Tibial nerve (tissue), 4 donors: ENCODE measurements at regions not wholly inside any gene's neighbourhood (a gene's known extent, or its start where the extent isn't known, plus 50 kb on each side); places are given as distances from the start of the nearest gene placed in this dataset.

Experiments used
- CTCF ChIP-seq, 5 experiments: fragments of 200-600 bp in 3 of 5; fragments of 450-650 bp in 2 of 5; sonication (generic) in 3 of 5; IDR thresholded peaks; one replicate each; pipeline ENCODE4 v1.5.1; 2016 to 2019; ENCODE audit warnings: antibody characterized with exemption in 5 of 5, mild to moderate bottlenecking in 3 of 5, moderate library complexity in 2 of 5
- EP300 ChIP-seq, 2 donors: sonication (generic); formaldehyde crosslinking; IDR thresholded peaks; one replicate each; pipeline ENCODE4 v1.6.1; 2017; ENCODE audit warnings: antibody characterized with exemption in 2 of 2, mild to moderate bottlenecking in 1 of 2
- POLR2A ChIP-seq, 2 donors: fragments of 450-650 bp; IDR thresholded peaks; one replicate each; pipeline ENCODE4 v1.6.1; 2017; ENCODE audit warnings: antibody characterized with exemption in 2 of 2, mild to moderate bottlenecking in 2 of 2, moderate library complexity in 2 of 2

- no peak for TF ChIP-seq EP300 (IDR thresholded peaks at IDR 0.05)
- no peak for TF ChIP-seq CTCF (IDR thresholded peaks at IDR 0.05)
- no peak for TF ChIP-seq POLR2A (IDR thresholded peaks at IDR 0.05)
These were observed 126.0 kb upstream of the CAMK1G start for GRCh38 chr1:209457401-209458125.
